ENCODE measurements at regions not wholly inside any gene's neighbourhood (a gene's known extent, or its start where the extent isn't known, plus 50 kb on each side); places are given as distances from the start of the nearest gene placed in this dataset.

DNA sequence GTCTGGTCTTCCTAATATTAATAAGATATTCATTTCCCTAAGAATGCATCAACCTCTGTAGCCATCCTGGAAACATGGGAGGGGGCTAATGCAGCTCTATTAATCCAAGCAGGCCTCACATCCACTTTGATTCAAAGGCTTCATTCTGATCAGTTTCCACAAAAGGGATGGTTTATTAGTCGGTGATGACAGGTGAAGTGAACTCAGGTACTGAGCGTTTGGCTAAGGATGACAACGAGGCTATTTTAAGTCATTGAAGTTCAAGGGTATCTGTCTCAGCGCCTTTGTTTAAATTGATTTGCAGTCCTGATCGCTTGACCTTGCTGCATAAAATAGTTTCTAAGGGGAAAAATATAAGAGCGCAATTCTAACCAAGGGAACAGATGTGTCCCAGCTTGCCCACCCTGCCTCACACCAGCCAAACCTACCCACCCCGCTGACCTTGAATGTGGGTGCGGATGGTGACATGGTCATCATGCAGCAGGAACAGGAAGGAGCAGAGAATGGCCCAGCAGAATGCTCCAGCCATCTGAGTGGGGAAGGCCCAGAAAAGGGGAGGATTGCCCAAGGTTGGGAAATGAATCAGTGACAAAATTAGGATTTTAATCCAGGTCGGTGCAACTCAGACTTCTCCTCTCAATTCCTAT, 70.5 kb upstream of the ZNF618 start:
- WGBS (ENCODE audit: extremely low coverage, insufficient coverage, insufficient read length): no CpG with 5 or more reads among the region's 9 CpGs

DNA sequence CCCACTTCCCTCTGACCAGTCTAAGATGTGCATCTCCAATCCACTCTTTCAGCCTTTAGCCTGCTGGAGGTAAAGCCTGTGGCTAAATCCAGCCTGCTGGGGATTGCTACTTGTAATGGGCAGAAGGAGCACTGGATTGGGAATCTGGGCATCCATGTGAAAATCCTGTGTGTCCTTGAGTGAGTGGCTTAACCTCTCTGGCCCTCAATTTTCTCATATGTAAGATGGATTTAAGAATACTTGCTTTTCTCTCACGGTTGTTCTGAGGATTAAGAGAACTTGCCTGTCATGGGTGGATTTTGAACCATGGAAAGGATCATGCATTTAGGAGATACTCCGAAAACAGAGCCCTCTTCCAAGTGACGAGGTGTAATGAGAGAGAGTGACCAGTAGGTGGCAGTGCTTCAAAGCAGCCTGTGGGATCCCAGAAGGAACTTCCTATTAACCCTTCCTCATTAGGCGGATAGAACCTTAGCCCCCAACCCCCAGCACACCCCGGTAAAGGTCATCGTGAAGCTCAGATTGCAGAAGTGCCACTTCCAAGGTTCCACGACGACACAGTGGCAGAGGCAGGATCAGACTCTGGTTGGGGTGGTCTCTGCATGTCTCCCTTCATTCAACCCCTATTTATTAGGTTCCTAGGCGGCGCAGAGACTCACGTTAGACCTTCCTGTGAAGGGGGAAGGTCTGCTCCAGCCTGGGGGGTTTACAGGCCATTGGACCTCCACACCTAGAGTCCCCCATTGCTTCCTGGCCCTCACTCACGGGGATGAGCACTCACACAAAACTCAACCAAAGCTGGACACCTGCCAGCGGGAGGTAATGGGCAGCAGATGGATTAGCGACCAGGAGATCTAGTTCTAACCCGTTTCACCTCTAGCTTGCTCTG, 68.7 kb upstream of the ZNF618 start:
- no peak overlapping the region for H3K27ac ChIP-seq (ENCODE audit: low read depth, low read length)
- H2BK120ac ChIP-seq (ENCODE audit: insufficient read depth, low read length, poor library complexity): no peak overlapping the region
- no peaks in the 10 kb centered on the region for H3K27me3 ChIP-seq (ENCODE audit: insufficient read depth, low read length)
- no peaks in the 10 kb centered on the region for H3K9me3 ChIP-seq (ENCODE audit: insufficient read depth, low read depth, low read length)
- H3K4me1 ChIP-seq (ENCODE audit: control insufficient read depth in 1 of 2, insufficient read depth in 2 of 2, low read length in 2 of 2): no peaks in the 10 kb centered on the region
- no peaks in the 10 kb centered on the region for H3K79me2 ChIP-seq (ENCODE audit: control insufficient read depth, insufficient read depth, low read length, poor library complexity)
- H2BK5ac ChIP-seq (ENCODE audit: low read depth, low read length, poor library complexity): no peak overlapping the region
- H4K12ac ChIP-seq (ENCODE audit: low read depth, low read length): no peak overlapping the region
- no peaks in the 10 kb centered on the region for H3K36me3 ChIP-seq (ENCODE audit: control insufficient read depth in 1 of 2, insufficient read depth in 2 of 2, low read length in 2 of 2)
- DNase-seq: peak; percentile 20 to 64
- no peak overlapping the region for H3K9ac ChIP-seq (ENCODE audit: low read length)
- H3K4me2 ChIP-seq (ENCODE audit: low read length): peak overlapping the region; percentile 36
- no peak overlapping the region for H2AK5ac ChIP-seq (ENCODE audit: low read length)
- H4K8ac ChIP-seq (ENCODE audit: low read depth, low read length): peak overlapping the region; percentile 45
- H3K14ac ChIP-seq (ENCODE audit: low read length): no peak overlapping the region
- H2BK12ac ChIP-seq (ENCODE audit: low read length): no peak overlapping the region
- H2AFZ ChIP-seq (ENCODE audit: insufficient read depth, low read length, poor library complexity): peak overlapping the region; percentile 56
- no peak overlapping the region for H3K4ac ChIP-seq (ENCODE audit: low read depth, low read length)
- no peak overlapping the region for H3K18ac ChIP-seq (ENCODE audit: low read length)
- H3K4me3 ChIP-seq (ENCODE audit: low read depth, low read length): no peak overlapping the region
- no CpG with 5 or more reads among the region's 15 CpGs for WGBS (ENCODE audit: extremely low coverage, insufficient coverage, insufficient read length)
- H3K23ac ChIP-seq (ENCODE audit: low read length): no peak overlapping the region
- no peak overlapping the region for H4K91ac ChIP-seq (ENCODE audit: low read depth, low read length)
- H3K79me1 ChIP-seq (ENCODE audit: low read length): no peaks in the 10 kb centered on the region

More for the DNA sequence above, 70.5 kb upstream of the ZNF618 start:
- no peaks in the 10 kb centered on the region for H3K9me3 ChIP-seq (ENCODE audit: insufficient read depth, low read depth, low read length)
- no peak overlapping the region for H3K4me3 ChIP-seq (ENCODE audit: low read depth, low read length)
- H2BK5ac ChIP-seq (ENCODE audit: low read depth, low read length, poor library complexity): no peak overlapping the region
- H3K23ac ChIP-seq (ENCODE audit: low read length): no peak overlapping the region
- no peak overlapping the region for H2AK5ac ChIP-seq (ENCODE audit: low read length)
- H3K9ac ChIP-seq (ENCODE audit: low read length): no peak overlapping the region
- H3K36me3 ChIP-seq (ENCODE audit: control insufficient read depth in 1 of 2, insufficient read depth in 2 of 2, low read length in 2 of 2): no peaks in the 10 kb centered on the region
- H3K27me3 ChIP-seq (ENCODE audit: insufficient read depth, low read length): no peaks in the 10 kb centered on the region
- H4K8ac ChIP-seq (ENCODE audit: low read depth, low read length): no peak overlapping the region
- H3K79me1 ChIP-seq (ENCODE audit: low read length): no peaks in the 10 kb centered on the region
- no peak overlapping the region for H3K27ac ChIP-seq (ENCODE audit: low read depth, low read length)
- H3K4me2 ChIP-seq (ENCODE audit: low read length): no peak overlapping the region
- H3K79me2 ChIP-seq (ENCODE audit: control insufficient read depth, insufficient read depth, low read length, poor library complexity): no peaks in the 10 kb centered on the region
- no peak overlapping the region for H4K12ac ChIP-seq (ENCODE audit: low read depth, low read length)
- no peak overlapping the region for H3K18ac ChIP-seq (ENCODE audit: low read length)
- DNase-seq: no peak
- H2BK120ac ChIP-seq (ENCODE audit: insufficient read depth, low read length, poor library complexity): no peak overlapping the region
- no peak overlapping the region for H4K91ac ChIP-seq (ENCODE audit: low read depth, low read length)
- H2AFZ ChIP-seq (ENCODE audit: insufficient read depth, low read length, poor library complexity): no peak overlapping the region
- H3K4ac ChIP-seq (ENCODE audit: low read depth, low read length): no peak overlapping the region
- H2BK12ac ChIP-seq (ENCODE audit: low read length): no peak overlapping the region
- H3K4me1 ChIP-seq (ENCODE audit: control insufficient read depth in 1 of 2, insufficient read depth in 2 of 2, low read length in 2 of 2): no peaks in the 10 kb centered on the region
- no peak overlapping the region for H3K14ac ChIP-seq (ENCODE audit: low read length)

DNA sequence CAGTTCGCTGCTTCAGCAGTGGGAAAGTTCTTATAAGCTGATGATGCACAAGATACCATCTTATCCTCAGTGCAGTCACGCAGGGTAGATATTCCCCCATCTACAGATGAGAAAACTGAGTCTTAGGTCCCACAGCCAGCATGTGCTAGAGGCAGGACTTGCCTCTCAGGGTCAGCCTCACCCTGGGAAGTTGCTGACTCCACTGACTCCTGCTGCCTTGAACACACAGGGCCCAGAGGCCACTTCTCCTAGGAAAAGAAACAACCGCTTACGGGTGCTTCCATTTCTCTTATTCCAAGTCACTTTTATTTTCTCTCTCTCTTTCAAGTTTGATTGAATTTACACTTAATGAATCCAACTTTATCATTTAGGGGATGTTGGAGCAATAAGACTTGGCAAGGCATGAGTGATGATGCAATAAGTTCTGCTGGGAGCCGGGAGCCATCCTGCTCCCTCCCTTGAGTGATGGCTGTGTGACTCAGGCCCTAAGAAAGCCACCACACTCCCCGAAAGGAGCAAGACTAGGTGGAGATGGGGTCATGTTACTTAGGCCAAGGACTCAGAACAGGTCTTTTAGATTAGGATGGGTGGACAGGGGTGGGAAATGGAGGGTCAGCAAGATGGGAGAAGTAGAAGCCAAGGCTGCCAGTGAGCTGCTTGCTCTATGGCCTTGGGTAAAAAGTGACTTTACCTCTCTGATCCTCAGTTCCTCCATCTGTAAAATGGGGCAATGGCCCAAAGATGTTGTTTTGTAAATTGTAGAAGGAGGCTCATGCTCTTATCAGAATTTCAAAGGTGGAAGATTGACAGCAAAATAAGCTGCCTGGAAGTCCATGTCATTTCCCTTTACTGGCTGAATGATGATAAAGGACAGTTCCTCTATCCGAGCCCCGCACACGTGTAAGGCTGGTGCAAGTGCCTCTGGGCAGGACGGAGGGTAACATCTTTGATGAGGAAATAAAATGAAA, 67.4 kb upstream of the ZNF618 start:
- WGBS (ENCODE audit: extremely low coverage, insufficient coverage, insufficient read length): no CpG with 5 or more reads among the region's 10 CpGs
- no peak overlapping the region for H3K4ac ChIP-seq (ENCODE audit: low read depth, low read length)
- no peak overlapping the region for H4K12ac ChIP-seq (ENCODE audit: low read depth, low read length)
- H3K9me3 ChIP-seq (ENCODE audit: insufficient read depth, low read depth, low read length): no peaks in the 10 kb centered on the region
- no peak overlapping the region for H3K23ac ChIP-seq (ENCODE audit: low read length)
- no peak overlapping the region for H2AK5ac ChIP-seq (ENCODE audit: low read length)
- no peak overlapping the region for H3K18ac ChIP-seq (ENCODE audit: low read length)
- no peaks in the 10 kb centered on the region for H3K27me3 ChIP-seq (ENCODE audit: insufficient read depth, low read length)
- H2BK5ac ChIP-seq (ENCODE audit: low read depth, low read length, poor library complexity): no peak overlapping the region
- no peak overlapping the region for H4K8ac ChIP-seq (ENCODE audit: low read depth, low read length)
- no peak overlapping the region for H3K14ac ChIP-seq (ENCODE audit: low read length)
- H3K79me2 ChIP-seq (ENCODE audit: control insufficient read depth, insufficient read depth, low read length, poor library complexity): no peaks in the 10 kb centered on the region
- H3K4me3 ChIP-seq (ENCODE audit: low read depth, low read length): no peak overlapping the region
- peak in 1 of 2 donors; percentile 17 for DNase-seq
- no peaks in the 10 kb centered on the region for H3K36me3 ChIP-seq (ENCODE audit: control insufficient read depth in 1 of 2, insufficient read depth in 2 of 2, low read length in 2 of 2)
- H4K91ac ChIP-seq (ENCODE audit: low read depth, low read length): no peak overlapping the region
- H2BK120ac ChIP-seq (ENCODE audit: insufficient read depth, low read length, poor library complexity): no peak overlapping the region
- no peaks in the 10 kb centered on the region for H3K4me1 ChIP-seq (ENCODE audit: control insufficient read depth in 1 of 2, insufficient read depth in 2 of 2, low read length in 2 of 2)
- no peak overlapping the region for H3K27ac ChIP-seq (ENCODE audit: low read depth, low read length)
- H3K4me2 ChIP-seq (ENCODE audit: low read length): no peak overlapping the region
- peak overlapping the region; percentile 28 for H3K9ac ChIP-seq (ENCODE audit: low read length)
- no peak overlapping the region for H2AFZ ChIP-seq (ENCODE audit: insufficient read depth, low read length, poor library complexity)
- H2BK12ac ChIP-seq (ENCODE audit: low read length): no peak overlapping the region
- no peaks in the 10 kb centered on the region for H3K79me1 ChIP-seq (ENCODE audit: low read length)

DNA sequence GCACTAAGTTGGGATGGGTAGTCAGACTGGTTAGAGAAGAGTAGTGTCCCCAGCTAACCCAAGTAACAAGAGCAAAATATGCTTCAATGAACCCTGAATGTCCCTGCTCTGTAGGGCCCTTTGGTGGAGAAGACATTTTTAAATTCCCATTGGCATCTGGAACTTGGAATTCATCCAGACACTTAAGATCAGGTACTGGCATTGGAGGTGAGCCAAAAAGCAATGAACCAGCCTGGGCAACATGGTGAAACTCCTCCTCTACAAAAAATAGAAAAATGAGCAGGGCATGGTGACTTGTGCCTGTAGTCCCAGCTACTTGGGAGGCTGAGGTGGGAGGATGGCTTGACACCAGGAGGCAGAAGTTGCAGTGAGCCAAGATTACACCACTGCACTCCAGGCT, 58.9 kb upstream of the ZNF618 start:
- Histone ChIP-seq H3K4me2 (ENCODE audit: low read length) (no peak overlapping the region), H4K12ac (ENCODE audit: low read depth, low read length) (no peak overlapping the region), H2BK12ac (ENCODE audit: low read length) (no peak overlapping the region), H3K9me3 (ENCODE audit: insufficient read depth, low read depth, low read length) (no peaks in the 10 kb centered on the region), H3K79me1 (ENCODE audit: low read length) (no peaks in the 10 kb centered on the region), H2AK5ac (ENCODE audit: low read length) (no peak overlapping the region), H3K79me2 (ENCODE audit: control insufficient read depth, insufficient read depth, low read length, poor library complexity) (no peaks in the 10 kb centered on the region), H3K14ac (ENCODE audit: low read length) (no peak overlapping the region), H4K8ac (ENCODE audit: low read depth, low read length) (no peak overlapping the region), H3K27me3 (ENCODE audit: insufficient read depth, low read length) (no peaks in the 10 kb centered on the region), H3K36me3 (ENCODE audit: control insufficient read depth in 1 of 2, insufficient read depth in 2 of 2, low read length in 2 of 2) (no peaks in the 10 kb centered on the region), H2BK120ac (ENCODE audit: insufficient read depth, low read length, poor library complexity) (no peak overlapping the region), H3K4ac (ENCODE audit: low read depth, low read length) (no peak overlapping the region), H3K27ac (ENCODE audit: low read depth, low read length) (no peak overlapping the region), H4K91ac (ENCODE audit: low read depth, low read length) (no peak overlapping the region), H3K18ac (ENCODE audit: low read length) (no peak overlapping the region), H3K4me3 (ENCODE audit: low read depth, low read length) (no peak overlapping the region), H2BK5ac (ENCODE audit: low read depth, low read length, poor library complexity) (no peak overlapping the region), H3K23ac (ENCODE audit: low read length) (no peak overlapping the region), H3K9ac (ENCODE audit: low read length) (no peak overlapping the region), H2AFZ (ENCODE audit: insufficient read depth, low read length, poor library complexity) (no peak overlapping the region), H3K4me1 (ENCODE audit: control insufficient read depth in 1 of 2, insufficient read depth in 2 of 2, low read length in 2 of 2) (no peaks in the 10 kb centered on the region)
- DNase-seq: no peak
